ENCODE measurements at regions not wholly inside any gene's neighbourhood (a gene's known extent, or its start where the extent isn't known, plus 50 kb on each side); places are given as distances from the start of the nearest gene placed in this dataset.

DNA sequence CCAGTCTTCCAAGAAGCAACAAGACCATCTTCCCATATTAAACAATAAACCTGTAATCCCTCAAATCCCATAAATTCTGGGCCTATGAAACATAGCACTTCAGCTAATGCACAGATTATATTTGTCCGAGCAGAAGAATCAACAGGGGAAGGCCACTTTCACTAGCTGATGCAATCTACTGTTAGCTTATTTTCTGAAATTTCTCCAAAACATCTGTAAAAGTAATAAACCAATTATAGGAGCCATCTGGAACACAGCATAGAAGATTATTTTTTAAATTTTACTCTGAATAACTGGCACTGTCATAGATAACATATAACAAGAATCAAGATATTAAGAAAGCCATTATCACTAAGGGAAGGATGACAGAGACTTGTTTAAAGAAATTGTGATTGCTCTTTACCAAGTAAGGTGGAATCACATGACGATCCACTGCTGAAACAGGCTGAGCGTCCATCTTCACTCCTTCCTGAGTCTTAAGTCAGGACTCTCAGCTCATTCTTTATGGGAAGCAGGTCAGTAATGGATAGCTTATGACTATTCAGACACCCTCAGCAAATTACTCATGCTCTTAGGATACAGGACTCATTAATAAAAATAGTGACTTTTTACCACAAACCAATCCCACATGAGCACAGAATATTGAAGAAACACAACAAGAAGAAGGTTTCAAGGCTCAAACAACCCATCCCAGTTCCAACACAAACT is 719.5 kb downstream of the XPNPEP1 start:
- no peak for DNase-seq (ENCODE audit: low read depth in 2 of 2)

DNA sequence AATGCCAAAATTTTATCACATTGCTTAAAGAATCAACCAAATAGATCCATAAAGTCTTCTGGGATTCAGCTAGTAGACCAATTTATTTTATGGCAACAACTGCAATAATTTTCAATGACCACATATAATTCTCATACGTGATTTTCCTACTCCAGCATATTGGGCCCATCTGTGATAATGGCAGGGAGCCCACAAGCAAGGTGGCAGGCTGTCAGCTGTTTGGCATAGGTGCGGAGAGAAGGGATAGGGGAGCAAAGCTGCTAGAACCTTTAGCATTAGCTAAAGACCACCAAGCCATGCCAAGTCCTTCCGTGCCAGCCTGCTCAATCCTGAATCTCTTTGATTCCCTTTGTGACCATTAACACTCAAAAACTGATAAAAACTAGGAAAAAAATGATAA is 721.2 kb downstream of the XPNPEP1 start:
- DNase-seq (ENCODE audit: low read depth in 2 of 2): no peak

DNA sequence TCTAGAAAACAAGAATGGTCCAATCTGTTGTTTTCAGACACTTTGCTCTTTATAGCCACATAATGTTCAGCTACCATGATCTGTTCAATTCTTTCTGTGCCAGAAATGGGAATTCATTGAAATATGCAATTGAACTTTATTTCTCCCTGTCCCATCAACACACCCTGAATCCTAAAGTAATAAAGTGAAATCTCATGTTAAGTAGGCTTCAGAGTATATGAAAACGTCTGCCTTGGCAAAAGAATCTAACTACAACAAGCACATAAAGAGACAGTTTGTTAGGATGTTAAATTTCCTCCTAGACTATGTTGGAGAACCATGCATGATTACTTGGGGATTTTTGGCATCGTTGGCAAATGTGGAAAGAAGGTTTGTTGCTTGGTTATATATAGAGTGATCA is 722.7 kb downstream of the XPNPEP1 start:
- DNase-seq (ENCODE audit: low read depth in 2 of 2): no peak

DNA sequence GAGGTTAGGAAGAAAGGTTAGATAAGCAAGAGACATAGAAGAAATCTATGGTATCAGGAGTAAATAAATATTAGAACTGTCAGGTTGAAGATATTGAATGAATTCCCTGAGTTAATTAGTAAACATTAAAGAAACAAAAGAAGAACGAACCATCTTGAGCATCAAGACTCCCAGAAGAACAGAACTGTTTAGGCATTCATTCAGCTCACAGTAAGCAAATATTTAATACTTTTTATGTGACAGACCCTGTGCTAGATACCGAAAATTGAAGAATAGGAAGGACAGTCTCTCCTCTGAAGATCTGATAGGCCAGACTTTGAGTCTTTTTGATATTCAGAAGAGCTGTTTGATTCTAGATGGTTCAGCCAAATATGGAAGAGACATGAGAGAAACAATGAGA is 731.5 kb downstream of the XPNPEP1 start:
- no peak for DNase-seq (ENCODE audit: low read depth in 2 of 2)

DNA sequence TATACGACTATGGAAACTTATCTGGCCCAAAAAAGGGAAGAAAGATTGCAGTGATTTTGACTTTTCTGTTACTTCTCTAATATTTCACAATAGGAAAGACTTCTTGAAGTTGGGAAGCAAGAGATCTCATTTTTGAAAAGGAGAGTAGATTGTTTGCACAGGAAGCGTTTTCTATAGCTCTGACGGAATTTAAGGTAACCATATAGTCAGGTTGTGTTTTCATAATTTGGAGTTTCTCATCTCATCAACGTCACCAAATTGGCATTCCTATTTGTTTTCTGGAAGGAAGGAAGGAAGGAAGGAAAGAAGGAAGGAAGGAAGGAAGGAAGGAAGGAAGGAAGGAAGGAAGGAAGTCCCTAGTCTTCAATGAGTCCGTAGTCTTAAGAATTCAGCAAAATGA is 732.0 kb downstream of the XPNPEP1 start:
- DNase-seq (ENCODE audit: low read depth in 2 of 2): no peak

DNA sequence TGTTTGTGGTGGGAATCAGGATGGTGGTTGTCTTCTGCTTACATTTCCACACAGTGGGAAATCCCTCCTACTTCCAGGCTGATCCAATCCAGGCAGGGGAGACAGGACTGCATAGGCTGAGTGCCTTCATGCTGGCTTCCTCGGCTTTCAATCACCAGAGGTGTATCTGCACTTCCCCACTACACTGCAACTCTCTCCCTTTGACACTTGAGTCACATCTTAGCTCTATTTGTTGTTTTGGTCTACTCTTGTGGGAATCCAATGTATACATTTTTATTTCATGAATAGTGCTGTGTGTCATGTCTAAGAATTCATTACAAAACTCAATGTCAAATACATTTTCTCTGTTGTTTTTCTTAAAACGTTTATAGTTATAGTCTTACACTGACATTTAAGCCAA is 735.6 kb downstream of the XPNPEP1 start:
- DNase-seq (ENCODE audit: low read depth in 2 of 2): no peak

DNA sequence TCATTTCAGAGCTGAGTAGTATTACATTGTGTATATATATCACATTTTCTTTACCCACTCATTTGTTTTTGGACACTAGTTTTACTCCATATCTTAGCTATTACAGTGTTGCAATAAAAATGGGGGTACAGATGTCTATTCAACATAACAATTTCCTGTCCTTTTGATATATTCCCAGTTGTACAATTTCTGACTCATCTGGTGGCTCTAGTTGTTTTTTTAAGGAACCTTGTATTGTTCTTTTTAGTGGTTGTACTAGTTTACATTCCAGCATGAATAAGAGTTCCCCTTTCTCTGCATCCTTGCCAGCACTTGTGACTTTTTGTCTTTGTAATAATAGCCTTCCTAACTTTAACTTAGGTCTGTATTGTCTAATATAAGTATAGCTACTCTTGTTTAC is 739.9 kb downstream of the XPNPEP1 start:
- no peak for DNase-seq (ENCODE audit: low read depth in 2 of 2)

DNA sequence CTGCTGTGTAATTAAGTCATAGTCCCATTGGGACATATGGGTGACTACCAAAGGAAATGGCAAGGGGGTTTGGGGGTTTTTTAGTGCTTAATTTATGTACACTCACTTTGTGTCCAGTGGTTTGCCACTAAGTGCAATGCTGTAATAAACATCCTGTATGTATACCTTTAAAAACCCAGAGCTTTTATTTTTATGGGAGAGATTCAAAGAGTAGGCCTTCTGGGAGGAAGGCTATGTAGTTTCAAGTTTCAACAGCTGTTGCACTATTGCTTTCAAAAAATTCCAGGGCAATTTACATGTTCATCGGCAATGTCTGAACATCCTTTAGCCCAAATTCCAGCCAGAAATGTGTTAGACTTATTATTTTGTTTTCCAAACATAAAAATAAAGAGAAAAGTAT is 744.7 kb downstream of the XPNPEP1 start:
- DNase-seq (ENCODE audit: low read depth in 2 of 2): no peak

DNA sequence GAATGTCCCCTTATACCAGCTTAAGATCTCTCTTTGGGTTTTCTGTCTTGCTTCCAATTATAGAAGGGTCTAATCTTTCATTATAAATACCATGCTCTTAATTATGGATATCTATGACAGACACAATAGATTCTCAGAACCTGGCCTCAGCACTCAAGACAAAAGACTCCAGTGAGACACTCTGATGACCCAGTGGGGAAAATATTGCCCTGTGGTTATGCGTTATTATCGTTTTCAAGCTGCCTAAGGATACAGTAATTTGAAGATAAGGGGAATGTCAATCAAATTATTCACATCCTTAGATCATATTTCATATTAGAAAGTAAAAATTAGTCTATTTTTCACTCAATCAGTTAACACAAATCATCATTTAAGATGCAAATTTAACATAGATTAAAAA is 748.8 kb downstream of the XPNPEP1 start:
- DNase-seq (ENCODE audit: low read depth in 2 of 2): no peak

DNA sequence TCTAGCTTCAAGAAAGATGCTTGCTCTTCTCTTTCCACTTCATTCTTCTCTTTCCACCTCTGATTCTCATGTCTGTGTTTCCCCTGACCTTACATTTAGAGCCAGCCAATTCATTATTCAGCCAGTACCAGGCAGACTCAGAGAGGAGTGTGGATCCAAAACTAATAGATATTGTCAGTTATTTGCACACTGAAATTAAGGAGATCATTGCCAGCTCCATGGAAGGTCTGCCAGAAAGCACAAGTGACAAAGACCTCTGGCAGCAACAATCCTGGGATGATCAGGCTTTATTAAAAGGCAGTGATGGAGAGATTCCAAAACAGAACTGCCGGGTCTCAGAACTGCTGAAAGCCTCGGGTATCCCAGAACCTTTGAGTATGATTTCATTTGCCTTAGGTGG is 749.4 kb downstream of the XPNPEP1 start:
- DNase-seq (ENCODE audit: low read depth in 2 of 2): no peak

DNA sequence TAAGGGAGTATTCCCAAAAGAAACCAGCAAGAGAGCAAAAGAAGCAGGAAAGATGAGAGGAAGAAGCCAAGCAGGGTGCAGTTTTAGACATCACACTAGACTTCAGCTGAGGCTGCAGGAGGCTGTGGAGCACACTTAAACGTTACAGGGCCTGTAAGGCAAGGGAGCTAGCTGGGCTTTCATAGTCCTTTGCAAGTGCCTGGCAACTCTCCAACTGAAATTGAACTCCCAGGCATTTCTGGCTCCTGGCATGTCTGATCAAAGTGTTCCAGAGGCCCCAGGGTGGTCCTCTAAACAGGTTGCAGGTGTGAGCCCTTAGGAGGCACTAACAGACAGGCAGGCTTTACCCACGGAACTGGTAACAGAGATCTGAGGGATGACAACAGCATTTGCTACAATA is 750.2 kb downstream of the XPNPEP1 start:
- no peak for DNase-seq (ENCODE audit: low read depth in 2 of 2)

DNA sequence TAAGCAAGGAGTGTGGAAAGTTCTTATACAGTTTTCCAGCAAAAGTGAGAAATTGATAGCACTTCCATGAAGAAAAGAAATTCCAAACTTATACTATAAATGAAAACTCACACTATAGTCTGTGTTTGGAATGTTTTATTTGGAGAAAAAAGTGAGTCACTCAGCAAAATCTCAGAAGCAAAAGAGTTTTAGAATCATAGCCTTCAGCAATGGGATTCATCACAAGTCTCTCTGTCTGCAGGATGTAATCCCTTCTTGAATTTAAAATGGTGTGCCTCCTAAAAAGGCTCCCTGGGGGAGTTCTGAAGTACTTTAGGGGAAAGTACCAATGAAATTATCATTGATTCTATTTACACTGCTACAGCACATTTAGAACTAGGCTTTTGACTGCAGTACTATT is 756.4 kb downstream of the XPNPEP1 start:
- DNase-seq (ENCODE audit: low read depth in 2 of 2): no peak

DNA sequence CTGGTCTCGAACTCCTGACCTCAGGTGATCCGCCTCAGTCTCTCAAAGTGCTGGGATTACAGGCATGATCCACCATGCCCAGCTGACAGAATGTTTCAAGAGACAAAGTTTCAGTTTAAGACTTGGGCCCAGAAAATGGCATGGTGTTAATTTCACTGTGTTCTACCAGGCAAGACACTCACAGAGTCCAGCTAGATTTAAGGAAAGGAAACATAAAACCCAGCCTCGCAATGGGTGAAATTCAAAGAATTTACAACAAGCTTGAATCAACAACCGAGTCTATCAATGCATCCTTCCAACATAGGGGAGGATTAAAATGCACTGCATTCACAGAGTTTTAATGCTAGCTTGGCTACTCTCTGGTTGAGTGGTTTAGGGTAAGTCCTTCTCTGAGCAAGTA is 764.0 kb downstream of the XPNPEP1 start:
- no peak for DNase-seq (ENCODE audit: low read depth in 2 of 2)

DNA sequence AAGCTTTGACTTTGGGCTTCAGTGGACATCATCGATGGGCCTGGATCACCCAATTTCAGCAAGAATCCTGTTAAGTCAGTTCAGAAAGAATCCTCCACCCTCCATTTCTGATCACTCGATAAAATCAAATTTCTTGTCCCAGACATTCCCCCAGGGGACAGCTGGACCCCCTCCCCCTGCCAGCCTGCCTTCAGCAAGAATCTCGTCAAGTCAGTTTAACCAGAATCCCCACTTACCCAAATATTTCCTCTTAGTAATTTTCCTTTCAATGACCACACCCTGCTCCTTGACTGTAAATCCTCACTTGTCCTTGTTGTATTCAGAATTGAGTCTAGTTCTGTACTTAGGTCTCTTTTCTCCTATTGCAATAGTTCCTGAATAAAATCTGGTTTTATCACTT is 766.9 kb downstream of the XPNPEP1 start:
- no peak for DNase-seq (ENCODE audit: low read depth in 2 of 2)

DNA sequence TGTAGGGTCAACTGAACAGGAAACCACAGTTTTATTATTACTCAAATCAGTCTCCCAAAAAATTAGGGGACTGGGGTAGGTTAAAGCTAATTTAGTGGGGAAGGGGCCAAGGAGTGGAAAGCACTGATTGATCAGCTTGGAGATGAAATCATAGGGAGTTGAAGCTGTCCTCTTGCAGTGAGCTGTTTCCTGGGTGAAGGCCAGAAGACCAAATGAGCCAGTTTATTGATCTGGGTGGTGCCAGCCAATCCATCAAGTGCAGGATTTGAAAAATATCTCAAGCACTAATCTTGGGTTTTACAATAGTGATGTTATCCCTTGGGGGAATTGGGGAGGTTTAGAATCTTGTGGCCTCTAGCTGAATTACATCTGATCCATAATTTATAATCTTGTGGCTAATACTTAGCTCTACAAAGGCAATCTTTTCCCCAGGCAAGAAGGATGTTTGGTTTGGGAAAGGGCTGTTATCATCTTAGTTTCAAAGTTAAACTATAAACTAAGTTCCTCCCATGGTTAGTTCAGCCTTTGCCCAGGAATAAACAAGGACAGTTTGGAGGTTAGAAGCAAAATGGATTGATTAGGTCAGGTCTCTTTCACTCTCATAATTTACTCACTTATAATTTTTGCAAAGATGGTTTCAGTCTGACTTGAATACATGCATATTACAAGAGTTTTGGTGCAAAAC is 773.5 kb downstream of the XPNPEP1 start:
- DNase-seq (ENCODE audit: low read depth in 2 of 2): no peak

DNA sequence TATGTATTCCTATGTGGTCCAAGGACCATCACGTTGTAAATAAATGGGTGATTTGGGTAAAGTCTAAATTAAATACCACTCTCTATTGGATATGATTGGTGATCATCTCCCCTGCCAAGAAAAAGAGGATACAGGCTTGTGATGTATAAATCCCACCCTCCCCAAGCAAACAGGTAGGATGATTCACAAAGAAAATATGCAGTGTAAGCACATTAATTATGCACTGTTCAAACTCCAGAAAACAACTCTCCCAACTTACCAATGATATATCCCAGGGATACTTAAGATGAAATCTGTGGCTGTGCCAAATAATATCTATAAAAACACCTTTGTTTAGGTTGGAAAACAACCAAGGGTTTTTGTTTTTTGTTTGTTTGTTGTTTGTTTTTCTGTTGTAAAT is 795.9 kb downstream of the XPNPEP1 start:
- DNase-seq (ENCODE audit: low read depth in 2 of 2): no peak

DNA sequence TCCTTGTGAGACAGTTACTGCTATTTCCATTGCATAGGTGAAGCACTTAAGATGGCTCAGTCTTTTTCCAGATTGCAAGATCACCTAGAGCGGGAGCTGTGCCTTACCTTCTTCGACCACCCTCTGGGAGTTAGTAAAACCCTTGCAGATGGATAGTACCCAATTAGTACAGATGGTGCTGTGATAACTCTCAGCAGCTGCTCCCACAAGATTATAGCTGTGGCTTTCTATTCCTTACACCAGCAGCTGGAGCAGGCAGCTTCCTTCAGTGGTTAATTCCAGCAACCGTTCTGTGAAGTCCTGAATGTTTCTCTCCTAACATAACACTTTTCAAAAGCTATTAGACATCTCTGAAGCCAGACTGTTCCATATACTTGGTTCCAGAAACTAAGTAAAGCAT is 796.8 kb downstream of the XPNPEP1 start:
- no peak for DNase-seq (ENCODE audit: low read depth in 2 of 2)

DNA sequence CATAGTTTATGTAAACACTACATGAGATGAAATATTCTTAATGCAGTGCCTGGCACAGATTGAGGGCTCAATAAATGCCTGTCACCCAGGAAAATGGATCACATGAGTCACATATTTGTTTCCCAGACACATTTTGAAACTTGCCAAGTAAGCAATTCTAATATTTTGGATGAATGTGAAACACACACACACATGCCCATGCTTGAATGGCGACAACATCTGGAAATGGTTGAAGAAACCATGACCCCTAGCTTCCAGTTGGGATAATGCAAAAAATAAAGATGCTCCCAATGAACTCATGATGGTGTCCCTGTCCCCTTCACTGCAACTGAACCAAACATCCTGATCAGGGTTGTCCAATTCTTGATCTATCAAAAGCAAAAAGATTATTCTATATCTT is 797.3 kb downstream of the XPNPEP1 start:
- no peak for DNase-seq (ENCODE audit: low read depth in 2 of 2)

DNA sequence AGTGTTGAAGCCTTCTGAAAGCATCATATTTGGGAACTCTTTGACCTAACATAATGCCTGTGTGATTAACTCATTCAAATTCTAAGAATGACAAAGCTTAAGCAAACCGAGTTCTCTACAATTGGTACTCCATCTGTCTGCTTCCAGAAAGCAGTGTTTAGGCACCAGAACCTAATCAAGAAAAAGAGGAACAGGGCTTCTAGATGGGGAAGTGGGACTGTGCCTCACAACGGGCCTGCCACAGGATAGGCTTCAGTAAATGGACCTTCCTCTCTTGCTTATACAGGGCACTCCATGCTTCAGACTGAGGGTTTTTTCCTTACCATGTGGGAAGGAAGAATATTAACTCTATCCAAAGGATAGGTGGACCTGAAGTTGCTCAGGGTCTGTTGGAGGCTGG is 808.1 kb downstream of the XPNPEP1 start:
- no peak for DNase-seq (ENCODE audit: low read depth in 2 of 2)

DNA sequence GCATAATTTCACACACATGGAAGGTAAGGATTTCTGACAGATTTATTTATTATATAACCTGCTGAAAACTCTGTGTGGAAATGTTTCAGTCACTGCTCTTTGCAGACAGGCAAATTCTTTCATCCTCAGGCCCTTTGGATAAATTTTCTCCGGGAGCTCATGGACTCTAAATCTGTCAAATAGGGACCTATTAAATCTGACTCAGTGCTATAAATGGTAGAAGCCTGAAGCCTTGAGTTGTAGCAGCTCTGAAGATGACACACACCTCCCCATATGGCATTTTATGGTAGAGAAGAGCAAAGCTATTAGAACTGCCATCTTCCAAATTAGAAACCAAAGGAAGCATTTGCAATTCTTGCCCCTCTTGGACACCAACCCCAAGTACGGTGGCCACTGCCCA is 808.7 kb downstream of the XPNPEP1 start:
- DNase-seq (ENCODE audit: low read depth in 2 of 2): no peak

DNA sequence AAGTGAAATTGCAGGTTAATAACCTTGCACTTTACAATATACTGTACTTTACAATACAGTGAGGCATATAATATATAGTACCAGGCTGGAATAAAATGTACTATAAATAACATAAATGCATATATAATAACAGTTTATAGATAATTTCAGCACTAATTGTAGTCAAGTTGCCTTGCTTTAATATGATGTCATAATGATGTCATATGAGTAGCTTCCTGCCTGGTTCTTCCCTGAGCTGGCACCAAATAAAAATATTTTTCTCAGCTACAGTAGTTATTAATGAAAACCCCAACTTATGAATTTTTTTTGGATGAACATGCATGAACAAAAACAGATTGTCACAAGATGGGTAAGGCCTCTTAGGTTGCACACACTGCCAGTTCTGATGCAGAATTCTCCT is 816.7 kb downstream of the XPNPEP1 start:
- no peak for DNase-seq (ENCODE audit: low read depth in 2 of 2)

DNA sequence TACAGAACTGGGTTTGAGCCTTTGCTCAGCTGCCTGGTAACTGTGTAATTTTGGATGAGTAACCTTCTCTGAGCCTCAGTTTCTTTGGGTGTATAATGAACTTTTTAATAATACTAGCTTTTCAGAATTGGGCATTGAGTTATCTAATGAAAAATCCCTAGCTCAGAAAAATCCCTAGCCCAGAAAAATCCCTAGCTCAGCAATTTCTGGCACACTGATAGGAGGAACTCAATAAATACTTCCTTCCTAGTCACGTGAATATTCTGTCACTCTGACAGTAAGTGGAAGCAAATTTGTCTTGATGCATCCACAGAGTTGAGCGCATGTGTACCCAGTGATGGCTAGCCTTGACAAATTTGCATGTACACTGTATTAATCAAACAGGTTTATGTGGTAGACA is 817.6 kb downstream of the XPNPEP1 start:
- DNase-seq (ENCODE audit: low read depth in 2 of 2): no peak

DNA sequence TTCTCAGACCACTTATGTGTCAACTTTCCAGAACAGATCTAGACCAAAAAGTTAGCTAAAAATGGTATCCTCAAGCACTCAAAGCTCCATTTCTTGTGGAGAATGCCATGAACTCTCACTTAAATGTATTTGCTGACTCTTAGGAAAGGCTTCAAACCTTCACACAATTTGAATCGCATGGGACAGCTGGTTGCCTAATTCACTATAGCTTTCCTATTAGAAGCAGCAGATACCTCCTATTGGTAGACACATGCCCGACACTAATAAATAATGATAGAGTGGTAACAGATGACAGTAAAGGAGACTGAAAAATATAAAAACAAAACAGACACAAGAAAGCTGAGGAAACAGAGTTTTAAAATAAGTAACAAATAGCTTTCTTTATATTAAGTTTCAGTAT is 818.5 kb downstream of the XPNPEP1 start:
- DNase-seq (ENCODE audit: low read depth in 2 of 2): no peak

DNA sequence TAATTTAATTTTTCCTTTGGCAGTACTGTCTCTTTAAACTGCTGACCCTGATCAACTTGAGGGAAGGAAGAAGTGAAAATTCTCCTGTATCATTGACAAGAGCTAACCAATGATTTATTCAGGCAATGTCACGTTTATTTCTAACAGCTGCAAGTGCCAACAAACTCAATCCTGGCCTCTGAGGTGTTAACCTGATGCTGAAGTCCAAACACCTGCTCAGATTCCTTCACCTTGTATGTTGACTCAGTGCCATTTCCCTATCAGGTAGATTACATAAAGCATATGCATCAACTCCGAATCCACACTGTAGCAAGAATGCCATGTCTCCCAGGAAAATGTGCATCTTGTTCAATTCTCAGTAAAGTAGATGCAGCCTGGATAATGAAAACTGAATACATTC is 820.0 kb downstream of the XPNPEP1 start:
- DNase-seq (ENCODE audit: low read depth in 2 of 2): no peak
